ENCODE measurements at regions not wholly inside any gene's neighbourhood (a gene's known extent, or its start where the extent isn't known, plus 50 kb on each side); places are given as distances from the start of the nearest gene placed in this dataset.

DNA sequence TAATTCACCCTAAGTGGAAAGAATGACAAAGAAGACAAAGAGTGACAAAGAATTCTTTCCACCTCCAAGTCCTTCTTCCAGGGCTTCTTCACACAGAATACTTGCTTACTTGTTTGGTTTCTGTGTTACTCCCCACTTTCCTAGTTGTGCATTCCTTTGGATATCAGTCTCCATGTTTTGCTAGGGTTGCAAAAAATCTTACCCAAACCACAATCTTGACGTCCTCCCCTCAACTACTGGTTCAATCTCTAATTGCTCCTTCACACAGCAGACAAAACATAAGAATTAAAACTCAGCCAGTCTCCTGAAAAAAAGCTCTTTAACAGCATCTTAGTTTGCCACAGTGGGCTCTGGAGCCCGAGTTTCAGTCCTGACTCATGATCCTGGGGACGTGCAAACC lies 297.6 kb upstream of the CHRNA7 start:
- intact Hi-C loops (cut with DNase I), result no loop called here
- no peaks in the 10 kb centered on the region for H3K4me1 ChIP-seq (ENCODE audit: control insufficient read depth, insufficient read depth, low read length)
- 65% methylated on average over 3 of the region's 3 CpGs for WGBS
- ATAC-seq, result no peak
- no peak for DNase-seq
- no peaks in the 10 kb centered on the region for H3K27me3 ChIP-seq (ENCODE audit: control insufficient read depth, insufficient read depth)
- H3K4me3 ChIP-seq (ENCODE audit: low read length), result no peak overlapping the region
- H3K9me3 ChIP-seq (ENCODE audit: control insufficient read depth, low read length), result no peaks in the 10 kb centered on the region
- no peak overlapping the region for H3K27ac ChIP-seq (ENCODE audit: low read length)

DNA sequence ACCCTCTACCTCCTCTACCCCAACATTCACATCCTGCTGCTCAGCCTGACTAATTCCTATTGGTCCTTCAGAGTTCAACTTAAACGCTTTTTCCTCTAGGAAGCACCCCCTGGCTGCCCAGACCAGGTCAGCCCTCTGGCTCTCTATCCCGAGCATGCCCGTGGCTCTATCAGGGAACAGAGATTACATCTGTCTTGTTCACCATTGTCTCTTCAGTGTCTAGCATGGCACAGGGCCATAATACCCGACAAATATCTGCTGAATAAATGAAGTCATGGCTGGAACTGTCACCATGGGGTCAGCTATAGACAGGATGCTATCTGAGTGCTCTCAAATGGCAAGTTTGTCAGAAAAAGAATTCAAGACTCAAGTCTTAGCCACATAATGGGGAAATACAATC lies 296.9 kb upstream of the CHRNA7 start:
- Histone ChIP-seq H3K27ac (ENCODE audit: low read length) (no peak overlapping the region), H3K4me1 (ENCODE audit: control insufficient read depth, insufficient read depth, low read length) (no peaks in the 10 kb centered on the region), H3K9me3 (ENCODE audit: control insufficient read depth, low read length) (no peaks in the 10 kb centered on the region), H3K4me3 (ENCODE audit: low read length) (no peak overlapping the region), H3K27me3 (ENCODE audit: control insufficient read depth, insufficient read depth) (no peaks in the 10 kb centered on the region)
- DNase-seq (no peak), ATAC-seq (no peak)
- intact Hi-C loops (cut with DNase I), result no loop called here
- 33% methylated on average over 4 of the region's 4 CpGs for WGBS

DNA sequence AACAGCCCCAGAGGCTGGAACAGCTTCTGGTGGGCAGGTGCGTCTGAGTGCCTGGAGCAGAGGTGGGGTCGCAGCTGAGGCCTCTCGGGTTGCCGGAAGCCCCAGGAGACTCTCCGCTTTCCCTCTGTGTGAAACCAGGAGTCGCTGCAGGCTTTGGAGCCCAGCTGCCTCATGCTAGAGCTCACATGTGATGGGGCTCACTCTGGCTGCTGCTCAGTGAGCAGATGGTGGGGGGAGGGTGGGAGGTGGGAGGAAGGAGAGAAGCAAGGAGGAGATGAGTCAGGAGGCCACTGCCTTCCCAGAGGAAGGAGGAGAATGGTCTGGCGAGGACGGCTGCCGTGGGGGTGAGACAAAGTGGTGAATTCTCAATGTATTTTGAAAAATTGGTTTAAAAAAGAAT lies 290.1 kb upstream of the CHRNA7 start:
- H3K4me1 ChIP-seq (ENCODE audit: control insufficient read depth, insufficient read depth, low read length), result no peaks in the 10 kb centered on the region
- no peak overlapping the region for H3K27ac ChIP-seq (ENCODE audit: low read length)
- intact Hi-C loops (cut with DNase I), result no loop called here
- WGBS, result 60% methylated on average over 9 of the region's 9 CpGs
- ATAC-seq (no peak), DNase-seq (no peak)
- no peaks in the 10 kb centered on the region for H3K9me3 ChIP-seq (ENCODE audit: control insufficient read depth, low read length)
- H3K27me3 ChIP-seq (ENCODE audit: control insufficient read depth, insufficient read depth), result no peaks in the 10 kb centered on the region
- no peak overlapping the region for H3K4me3 ChIP-seq (ENCODE audit: low read length)

DNA sequence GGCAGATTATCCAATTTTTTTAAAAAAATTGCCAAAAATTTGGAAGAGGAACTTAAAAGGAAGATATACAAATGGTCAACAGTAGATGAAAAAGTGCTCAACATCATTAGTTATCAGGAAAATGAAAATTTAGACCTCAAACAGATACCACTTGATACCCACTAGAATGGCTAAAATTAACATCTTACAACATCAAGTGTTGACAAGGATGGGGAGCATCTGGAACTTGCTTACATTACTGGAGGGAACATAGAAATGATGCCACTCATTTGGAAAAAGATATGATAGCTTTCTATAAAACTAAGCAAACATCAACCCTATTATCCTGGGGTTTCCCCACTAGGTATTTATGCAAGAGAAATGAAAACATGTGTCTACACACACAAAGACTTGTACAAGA lies 284.5 kb upstream of the CHRNA7 start:
- Histone ChIP-seq H3K9me3 (ENCODE audit: control insufficient read depth, low read length) (no peaks in the 10 kb centered on the region), H3K27me3 (ENCODE audit: control insufficient read depth, insufficient read depth) (no peaks in the 10 kb centered on the region), H3K4me1 (ENCODE audit: control insufficient read depth, insufficient read depth, low read length) (no peaks in the 10 kb centered on the region), H3K4me3 (ENCODE audit: low read length) (no peak overlapping the region), H3K27ac (ENCODE audit: low read length) (no peak overlapping the region)
- DNase-seq (no peak), ATAC-seq (no peak)
- intact Hi-C loops (cut with DNase I), result no loop called here

DNA sequence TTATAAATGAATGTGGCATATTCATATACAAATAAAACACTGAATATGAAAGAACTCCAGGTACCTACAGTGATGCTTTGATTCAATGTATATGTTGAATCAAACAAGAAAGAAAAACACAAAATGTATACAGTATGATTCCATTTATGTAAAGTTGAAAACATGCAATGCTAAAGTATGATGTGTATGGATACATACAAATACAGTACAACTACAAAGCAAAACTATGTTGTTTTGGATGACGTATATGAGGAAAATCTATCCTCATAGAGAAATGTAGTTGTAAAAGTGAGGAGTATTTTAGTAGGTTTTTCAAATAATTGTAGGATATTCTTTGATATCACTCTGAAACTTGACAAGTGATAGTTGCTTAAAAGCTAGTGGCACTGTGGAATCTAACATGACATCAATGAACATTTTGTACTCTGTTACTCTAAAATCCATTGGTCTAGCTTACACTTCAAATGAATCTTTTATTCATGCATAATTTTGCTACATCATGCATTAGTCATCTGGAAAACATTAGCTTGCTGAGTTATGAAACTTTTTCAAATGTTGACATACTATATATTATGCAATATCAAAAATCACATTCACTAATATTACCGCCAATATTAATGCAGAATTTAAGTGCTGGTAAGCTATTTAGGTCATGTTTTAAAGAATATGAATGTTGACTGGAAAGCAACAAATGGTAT lies 278.1 kb upstream of the CHRNA7 start:
- no peak overlapping the region for H3K4me3 ChIP-seq (ENCODE audit: low read length)
- no peak for DNase-seq
- H3K27ac ChIP-seq (ENCODE audit: low read length), result no peak overlapping the region
- ATAC-seq, result peak in 1 of 2 donors; percentile 43
- intact Hi-C loops (cut with DNase I), result no loop called here
- WGBS, result 71% methylated on average over 2 of the region's 2 CpGs
- no peaks in the 10 kb centered on the region for H3K27me3 ChIP-seq (ENCODE audit: control insufficient read depth, insufficient read depth)
- no peaks in the 10 kb centered on the region for H3K4me1 ChIP-seq (ENCODE audit: control insufficient read depth, insufficient read depth, low read length)
- no peaks in the 10 kb centered on the region for H3K9me3 ChIP-seq (ENCODE audit: control insufficient read depth, low read length)

DNA sequence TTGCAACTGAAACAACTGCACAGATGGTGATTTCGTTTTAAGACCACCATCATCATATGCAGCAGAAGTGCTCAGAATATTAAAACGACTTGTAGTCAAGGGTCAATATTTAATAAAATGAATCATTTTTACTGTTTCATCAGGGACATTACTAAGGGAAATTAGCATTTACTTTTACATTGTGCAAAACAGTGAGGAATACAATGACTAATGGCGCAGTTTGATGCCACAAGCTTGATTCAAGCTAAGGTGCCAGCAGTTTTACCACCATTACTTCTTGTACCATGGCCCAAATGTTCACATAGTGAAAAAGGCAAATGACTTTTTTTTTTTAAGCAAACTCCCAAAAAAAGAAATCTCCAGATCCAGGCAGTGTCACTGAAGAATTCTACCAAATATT lies 277.4 kb upstream of the CHRNA7 start:
- Histone ChIP-seq H3K9me3 (ENCODE audit: control insufficient read depth, low read length) (no peaks in the 10 kb centered on the region), H3K27ac (ENCODE audit: low read length) (no peak overlapping the region), H3K27me3 (ENCODE audit: control insufficient read depth, insufficient read depth) (no peaks in the 10 kb centered on the region), H3K4me1 (ENCODE audit: control insufficient read depth, insufficient read depth, low read length) (no peaks in the 10 kb centered on the region), H3K4me3 (ENCODE audit: low read length) (no peak overlapping the region)
- no peak for ATAC-seq
- WGBS, result 82% methylated on average over 3 of the region's 3 CpGs
- DNase-seq, result no peak
- intact Hi-C loops (cut with DNase I), result no loop called here

DNA sequence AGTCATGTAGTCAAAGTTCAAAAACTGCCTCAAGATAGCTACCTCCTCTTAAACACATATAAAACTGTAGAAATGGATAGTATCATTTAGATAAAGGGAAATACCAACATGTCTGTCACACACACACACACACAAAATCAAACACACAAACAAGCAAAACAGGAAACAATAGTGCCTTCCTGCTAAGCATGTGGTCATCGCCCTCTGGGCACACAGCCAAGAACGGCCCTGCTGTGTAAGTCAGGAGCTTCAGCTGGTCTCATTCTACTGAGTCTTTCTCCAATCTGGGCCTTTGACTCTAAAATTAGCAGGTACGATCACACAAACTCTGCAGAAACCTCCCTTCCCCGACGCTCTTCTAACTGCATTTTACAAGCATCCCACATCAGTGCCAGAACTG lies 272.2 kb upstream of the CHRNA7 start:
- Histone ChIP-seq H3K27ac (ENCODE audit: low read length) (no peak overlapping the region), H3K4me3 (ENCODE audit: low read length) (no peak overlapping the region), H3K27me3 (ENCODE audit: control insufficient read depth, insufficient read depth) (no peaks in the 10 kb centered on the region), H3K9me3 (ENCODE audit: control insufficient read depth, low read length) (no peaks in the 10 kb centered on the region), H3K4me1 (ENCODE audit: control insufficient read depth, insufficient read depth, low read length) (no peaks in the 10 kb centered on the region)
- DNase-seq, result peak; percentile 63 to 89 (median 81)
- intact Hi-C loops (cut with DNase I), result no loop called here
- WGBS, result 34% methylated on average over 5 of the region's 5 CpGs
- ATAC-seq, result peak in 1 of 2 donors; percentile 50

DNA sequence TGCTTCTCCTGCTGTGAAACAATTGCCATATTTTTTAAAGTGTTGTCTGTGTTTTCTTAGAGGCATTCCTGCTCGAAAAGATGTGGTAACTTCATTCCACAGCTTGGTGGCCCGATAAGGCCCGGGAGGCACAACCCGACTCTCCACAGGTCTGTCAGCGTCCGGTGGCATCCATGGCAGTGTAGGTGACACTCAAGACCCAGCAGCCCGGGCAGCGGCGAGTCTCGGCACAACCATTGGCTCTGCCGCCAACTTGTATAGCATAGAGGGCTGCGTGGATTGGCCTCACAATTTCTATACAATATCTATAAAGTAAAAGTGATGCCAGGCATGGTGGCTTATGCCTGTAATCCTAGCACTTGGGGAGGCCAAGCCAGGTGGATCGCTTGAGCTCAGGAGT lies 262.3 kb upstream of the CHRNA7 start:
- no peaks in the 10 kb centered on the region for H3K4me1 ChIP-seq (ENCODE audit: control insufficient read depth, insufficient read depth, low read length)
- H3K27ac ChIP-seq (ENCODE audit: low read length), result no peak overlapping the region
- DNase-seq (no peak), ATAC-seq (no peak)
- H3K9me3 ChIP-seq (ENCODE audit: control insufficient read depth, low read length), result no peaks in the 10 kb centered on the region
- H3K4me3 ChIP-seq (ENCODE audit: low read length), result no peak overlapping the region
- H3K27me3 ChIP-seq (ENCODE audit: control insufficient read depth, insufficient read depth), result no peaks in the 10 kb centered on the region
- 92% methylated on average over 13 of the region's 13 CpGs for WGBS
- intact Hi-C loops (cut with DNase I), result no loop called here

DNA sequence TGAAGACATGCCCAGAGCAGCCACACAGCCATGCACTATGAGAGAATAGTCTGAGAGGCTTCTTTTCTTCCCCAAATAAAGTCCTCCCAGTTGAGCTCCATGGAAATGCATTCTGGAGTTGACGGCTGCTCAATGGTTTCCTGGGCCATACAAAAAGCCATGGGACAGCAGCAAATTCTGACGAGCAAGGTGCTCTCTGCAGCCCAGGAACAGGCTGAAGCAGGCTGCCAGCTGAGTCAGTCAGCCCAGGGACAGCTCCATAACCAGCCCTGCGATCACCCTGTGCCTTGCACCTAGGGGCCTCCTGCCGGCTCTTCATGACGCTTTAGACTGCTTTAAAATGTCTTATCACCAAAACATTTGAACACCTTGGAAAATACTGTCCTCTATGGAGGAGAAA lies 256.3 kb upstream of the CHRNA7 start:
- Histone ChIP-seq H3K27ac (ENCODE audit: low read length) (no peak overlapping the region), H3K9me3 (ENCODE audit: control insufficient read depth, low read length) (no peaks in the 10 kb centered on the region), H3K27me3 (ENCODE audit: control insufficient read depth, insufficient read depth) (no peaks in the 10 kb centered on the region), H3K4me3 (ENCODE audit: low read length) (no peak overlapping the region), H3K4me1 (ENCODE audit: control insufficient read depth, insufficient read depth, low read length) (no peaks in the 10 kb centered on the region)
- intact Hi-C loops (cut with DNase I), result no loop called here
- no peak for ATAC-seq
- 48% methylated on average over 5 of the region's 5 CpGs for WGBS
- no peak for DNase-seq

DNA sequence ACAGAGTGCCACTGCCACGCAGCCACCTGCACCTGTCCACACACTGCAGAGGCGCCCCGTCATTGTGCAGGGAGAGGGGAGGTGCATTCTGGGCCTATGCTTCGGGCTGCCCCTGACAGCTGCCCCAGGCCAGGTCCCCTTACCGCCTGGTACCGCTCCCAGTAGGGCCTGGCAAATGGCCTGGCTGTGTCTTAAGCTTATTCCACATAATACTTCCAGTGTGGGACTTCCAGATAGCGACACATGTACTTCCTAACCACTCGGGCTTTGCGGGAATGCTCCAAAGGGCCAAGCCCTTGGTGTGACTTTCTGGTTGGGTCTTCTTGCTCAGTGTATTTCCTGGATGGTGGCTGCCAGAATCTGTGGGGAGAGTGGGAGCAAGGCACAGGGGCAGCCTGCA lies 254.3 kb upstream of the CHRNA7 start:
- Histone ChIP-seq H3K9me3 (ENCODE audit: control insufficient read depth, low read length) (no peaks in the 10 kb centered on the region), H3K27me3 (ENCODE audit: control insufficient read depth, insufficient read depth) (no peaks in the 10 kb centered on the region), H3K4me1 (ENCODE audit: control insufficient read depth, insufficient read depth, low read length) (no peaks in the 10 kb centered on the region), H3K4me3 (ENCODE audit: low read length) (no peak overlapping the region), H3K27ac (ENCODE audit: low read length) (no peak overlapping the region)
- intact Hi-C loops (cut with DNase I), result no loop called here
- 81% methylated on average over 9 of the region's 9 CpGs for WGBS
- ATAC-seq (no peak), DNase-seq (no peak)

DNA sequence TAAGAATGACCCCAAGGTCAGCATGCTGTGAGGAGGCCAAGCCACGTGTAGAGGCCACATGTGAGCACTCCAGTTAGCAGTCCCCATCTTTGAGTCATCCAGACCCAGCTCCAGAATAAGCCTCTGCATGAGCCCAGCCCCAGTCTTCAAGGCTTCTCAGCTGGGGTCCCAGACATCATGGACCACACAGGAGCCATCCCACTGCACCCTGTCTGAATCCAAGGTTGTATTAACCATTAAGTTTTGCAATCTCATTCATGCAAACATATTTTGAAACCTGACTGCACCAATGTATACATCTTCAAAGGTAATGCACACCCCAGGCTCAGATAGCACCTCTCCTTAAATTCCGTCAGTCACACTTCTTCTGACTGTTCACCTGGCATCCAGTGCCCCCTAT lies 249.1 kb upstream of the CHRNA7 start:
- Histone ChIP-seq H3K9me3 (ENCODE audit: control insufficient read depth, low read length) (no peaks in the 10 kb centered on the region), H3K4me1 (ENCODE audit: control insufficient read depth, insufficient read depth, low read length) (no peaks in the 10 kb centered on the region), H3K27me3 (ENCODE audit: control insufficient read depth, insufficient read depth) (no peaks in the 10 kb centered on the region), H3K4me3 (ENCODE audit: low read length) (no peak overlapping the region), H3K27ac (ENCODE audit: low read length) (no peak overlapping the region)
- DNase-seq, result no peak
- no peak for ATAC-seq
- WGBS, result 67% methylated on average over 2 of the region's 2 CpGs
- intact Hi-C loops (cut with DNase I), result no loop called here

Data from right cardiac atrium (tissue), 5 donors.